ENCODE measurements at regions not wholly inside any gene's neighbourhood (a gene's known extent, or its start where the extent isn't known, plus 50 kb on each side); places are given as distances from the start of the nearest gene placed in this dataset.
"Not testable (repeated sequence)": the region's sequence is repeated elsewhere in the genome, so short reads cannot be mapped to it uniquely, and the experiment has no call there.

- no peak for DNase-seq
Observed at GRCh38 chr1:195909061-195909460, 699.2 kb downstream of the KCNT2 start.

- DNase-seq, result no peak
Observed at GRCh38 chr1:195908121-195908520, 700.1 kb downstream of the KCNT2 start.

- DNase-seq, result no peak
Observed at GRCh38 chr1:195903203-195903602, 705.0 kb downstream of the KCNT2 start.

GRCh38 chr1:195902779-195903178, 705.5 kb downstream of the KCNT2 start:
- DNase-seq, result no peak

- no peak for DNase-seq
Observed at GRCh38 chr1:195899762-195900352, 708.4 kb downstream of the KCNT2 start.

GRCh38 chr1:195898924-195899323, 709.3 kb downstream of the KCNT2 start:
- DNase-seq, result no peak

- no peak for DNase-seq
Observed at GRCh38 chr1:195898373-195898772, 709.9 kb downstream of the KCNT2 start.

- DNase-seq, result no peak
Observed at GRCh38 chr1:195897076-195897475, 711.2 kb downstream of the KCNT2 start.

- no peak for DNase-seq
Observed at GRCh38 chr1:195894411-195894810, 713.8 kb downstream of the KCNT2 start.

- no peak for DNase-seq
Observed at GRCh38 chr1:195886000-195886399, 722.2 kb downstream of the KCNT2 start.

GRCh38 chr1:195878478-195878877, 729.8 kb downstream of the KCNT2 start:
- DNase-seq, result no peak

- no peak for DNase-seq
Observed at GRCh38 chr1:195876792-195877191, 731.4 kb downstream of the KCNT2 start.

- DNase-seq, result no peak
Observed at GRCh38 chr1:195872376-195872775, 735.9 kb downstream of the KCNT2 start.

- DNase-seq, result no peak
Observed at GRCh38 chr1:195867638-195868037, 740.6 kb downstream of the KCNT2 start.

- DNase-seq, result no peak
Observed at GRCh38 chr1:195866781-195867222, 741.4 kb downstream of the KCNT2 start.

- DNase-seq, result no peak
Observed at GRCh38 chr1:195866091-195866780, 742.0 kb downstream of the KCNT2 start.

- DNase-seq, result no peak
Observed at GRCh38 chr1:195851804-195852203, 756.4 kb downstream of the KCNT2 start.

- no peak for DNase-seq
Observed at GRCh38 chr1:195851016-195851601, 757.1 kb downstream of the KCNT2 start.

GRCh38 chr1:195849180-195849579, 759.1 kb downstream of the KCNT2 start:
- no peak for DNase-seq

- not testable (repeated sequence) for DNase-seq
Observed at GRCh38 chr1:195847957-195848875, 760.0 kb downstream of the KCNT2 start.

- DNase-seq, result no peak
Observed at GRCh38 chr1:195831789-195832188, 776.5 kb downstream of the KCNT2 start.

GRCh38 chr1:195828325-195828724, 779.9 kb downstream of the KCNT2 start:
- no peak for DNase-seq

- no peak for DNase-seq
Observed at GRCh38 chr1:195820925-195821324, 787.3 kb downstream of the KCNT2 start.
